IPS-15b (cell line): ENCODE measurements at regions not wholly inside any gene's neighbourhood (a gene's known extent, or its start where the extent isn't known, plus 50 kb on each side); places are given as distances from the start of the nearest gene placed in this dataset.

Experiments used
- H3K27me3 ChIP-seq: one replicate; pipeline ENCODE4 v1.6.1; 2013; ENCODE audit warnings: low read length; ENCODE audit not compliant: control insufficient read depth, insufficient read depth
- H3K36me3 ChIP-seq: one replicate; pipeline ENCODE4 v1.6.1; 2013; ENCODE audit warnings: low read length; ENCODE audit not compliant: control insufficient read depth, insufficient read depth
- H3K4me1 ChIP-seq: one replicate; pipeline ENCODE4 v1.6.1; 2013; ENCODE audit warnings: mild to moderate bottlenecking, low read length; ENCODE audit not compliant: control insufficient read depth, insufficient read depth
- H3K4me3 ChIP-seq: one replicate; pipeline ENCODE4 v1.5.1; 2013; ENCODE audit warnings: low read depth, low read length
- H3K9ac ChIP-seq: one replicate; pipeline ENCODE4 v1.6.1; 2013; ENCODE audit warnings: low read depth, mild to moderate bottlenecking, low read length
- H3K9me3 ChIP-seq: one replicate; pipeline ENCODE4 v1.6.1; 2013; ENCODE audit warnings: mild to moderate bottlenecking, low read length; ENCODE audit not compliant: control insufficient read depth, insufficient read depth

DNA sequence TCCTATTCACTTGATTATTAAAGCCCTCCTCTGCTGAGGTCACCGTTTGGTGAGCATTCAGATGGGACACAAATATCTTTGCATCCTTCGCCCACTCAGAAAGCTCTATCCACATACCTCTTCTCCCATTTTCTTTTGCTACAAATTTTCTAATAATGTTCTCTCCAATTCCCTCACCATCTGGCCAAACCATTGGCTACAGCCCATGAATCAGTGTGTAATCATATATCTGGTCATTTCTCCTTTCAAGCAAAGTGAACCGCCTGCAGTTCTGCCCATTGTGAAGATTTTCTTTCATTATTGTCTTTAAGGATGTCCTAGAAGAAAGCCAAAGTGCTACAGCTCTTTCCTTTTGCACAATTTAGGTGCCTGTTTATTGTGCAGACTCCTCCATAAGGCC, 54.2 kb upstream of the DAPK1 start:
- H3K9me3 ChIP-seq: no peaks in the 10 kb centered on the region
- no peak overlapping the region for H3K4me3 ChIP-seq
- H3K27me3 ChIP-seq: no peaks in the 10 kb centered on the region
- no peak overlapping the region for H3K9ac ChIP-seq
- no peaks in the 10 kb centered on the region for H3K4me1 ChIP-seq
- no peaks in the 10 kb centered on the region for H3K36me3 ChIP-seq

DNA sequence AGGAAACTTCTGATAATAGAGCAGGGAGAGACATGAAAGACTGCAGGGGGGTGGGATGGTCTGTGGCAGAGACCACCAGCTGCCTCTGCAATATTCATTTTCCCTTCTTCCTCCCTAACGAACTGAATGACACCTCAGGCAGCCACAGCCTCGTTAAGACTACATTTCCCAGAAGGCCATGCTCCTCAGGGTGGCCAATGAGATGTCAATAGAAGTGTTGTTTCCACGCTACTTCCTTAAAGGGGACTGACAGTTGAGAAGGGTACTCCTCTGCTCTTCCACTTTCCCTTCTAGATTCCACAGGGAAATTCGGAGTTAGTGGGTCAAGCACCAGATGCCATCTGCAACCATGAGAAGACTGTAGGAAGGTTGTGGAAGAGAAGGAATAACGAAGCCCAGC, 52.0 kb upstream of the DAPK1 start:
- Histone ChIP-seq H3K4me1 (no peaks in the 10 kb centered on the region), H3K4me3 (peak overlapping the region; percentile 2), H3K9ac (no peak overlapping the region), H3K36me3 (no peaks in the 10 kb centered on the region), H3K9me3 (no peaks in the 10 kb centered on the region), H3K27me3 (no peaks in the 10 kb centered on the region)

GRCh38 chr9:87446527-87446926, 51.1 kb upstream of the DAPK1 start:
- Histone ChIP-seq H3K36me3 (no peaks in the 10 kb centered on the region), H3K9ac (no peak overlapping the region), H3K4me3 (no peak overlapping the region), H3K9me3 (no peaks in the 10 kb centered on the region), H3K4me1 (no peaks in the 10 kb centered on the region), H3K27me3 (no peaks in the 10 kb centered on the region)

DNA sequence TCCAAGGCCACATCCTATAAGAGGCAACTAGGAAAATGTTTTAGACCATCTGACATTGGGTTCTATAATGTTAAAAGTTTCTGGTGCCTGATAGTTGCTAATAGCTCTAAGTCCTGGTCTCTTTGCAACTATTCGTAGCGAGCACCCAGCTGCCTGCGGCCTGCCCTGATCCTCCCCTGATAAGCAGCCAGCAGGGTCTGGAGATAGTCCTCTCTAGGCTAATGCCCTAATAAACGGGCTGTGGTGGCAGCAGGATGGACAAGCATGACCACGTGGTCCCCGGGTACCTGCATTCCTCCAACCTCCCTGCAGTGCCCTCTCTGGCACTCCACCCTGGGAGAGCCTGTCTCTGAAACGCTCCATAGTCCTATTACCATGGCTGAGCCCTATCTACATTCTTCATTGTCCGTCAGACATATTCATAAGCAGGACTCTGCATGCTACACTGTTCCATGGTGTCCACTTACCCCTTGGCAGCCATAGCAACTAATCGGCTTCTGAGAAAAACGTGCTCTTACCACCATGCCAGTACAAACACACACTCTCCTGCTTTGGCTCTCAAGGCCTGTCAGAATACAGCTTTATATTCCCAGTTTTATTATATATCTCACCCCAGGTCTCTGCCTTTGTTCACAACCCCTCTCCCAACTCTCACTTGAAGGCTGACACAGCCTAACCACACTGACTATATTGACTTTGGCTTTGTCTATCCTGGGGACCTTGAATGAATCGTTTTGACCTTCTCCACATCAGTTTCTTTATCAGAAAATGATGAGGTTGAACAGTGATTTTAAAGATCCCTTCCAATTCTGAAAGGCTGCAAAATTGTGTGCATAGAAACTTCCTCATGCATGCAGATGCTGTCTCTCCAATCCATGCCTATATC, 49.9 kb upstream of the DAPK1 start:
- no peaks in the 10 kb centered on the region for H3K9me3 ChIP-seq
- H3K36me3 ChIP-seq: no peaks in the 10 kb centered on the region
- no peak overlapping the region for H3K4me3 ChIP-seq
- H3K4me1 ChIP-seq: no peaks in the 10 kb centered on the region
- H3K27me3 ChIP-seq: no peaks in the 10 kb centered on the region
- no peak overlapping the region for H3K9ac ChIP-seq
